ENCODE measurements at regions not wholly inside any gene's neighbourhood (a gene's known extent, or its start where the extent isn't known, plus 50 kb on each side); places are given as distances from the start of the nearest gene placed in this dataset.

DNA sequence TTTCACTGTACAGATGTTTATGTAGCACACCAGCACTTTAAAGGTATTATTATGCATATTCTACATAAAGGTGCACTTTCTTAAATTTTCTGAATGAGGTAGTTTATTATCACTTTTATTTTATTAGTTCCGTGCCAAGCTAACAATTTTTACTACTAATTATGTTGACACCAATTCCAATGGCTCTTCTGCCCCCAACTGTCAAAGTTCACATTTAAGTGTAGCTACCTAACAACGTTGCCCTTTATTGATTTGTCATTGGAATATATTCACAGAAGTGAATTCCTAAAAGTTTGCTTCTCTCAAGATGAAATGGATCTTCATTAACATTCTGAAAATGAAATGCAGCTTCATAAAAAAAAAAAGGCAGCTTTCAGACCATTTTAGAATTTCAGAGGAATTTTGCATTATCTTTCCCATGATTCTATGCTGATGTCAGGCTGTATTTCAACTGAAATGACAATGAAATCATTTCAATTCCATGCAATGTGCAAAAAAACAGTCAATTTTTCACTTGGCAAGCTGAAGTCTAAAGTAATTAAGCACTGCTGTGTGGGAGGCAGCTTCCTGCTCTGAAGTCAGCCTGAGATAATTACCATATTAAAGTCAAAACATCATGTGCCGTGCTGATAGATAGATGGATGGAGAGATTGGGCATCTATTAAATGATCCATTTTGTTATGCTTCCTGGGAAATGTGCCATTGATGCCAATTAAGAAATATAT lies 229.2 kb downstream of the TTLL7 start:
- DNase-seq, result no peak

DNA sequence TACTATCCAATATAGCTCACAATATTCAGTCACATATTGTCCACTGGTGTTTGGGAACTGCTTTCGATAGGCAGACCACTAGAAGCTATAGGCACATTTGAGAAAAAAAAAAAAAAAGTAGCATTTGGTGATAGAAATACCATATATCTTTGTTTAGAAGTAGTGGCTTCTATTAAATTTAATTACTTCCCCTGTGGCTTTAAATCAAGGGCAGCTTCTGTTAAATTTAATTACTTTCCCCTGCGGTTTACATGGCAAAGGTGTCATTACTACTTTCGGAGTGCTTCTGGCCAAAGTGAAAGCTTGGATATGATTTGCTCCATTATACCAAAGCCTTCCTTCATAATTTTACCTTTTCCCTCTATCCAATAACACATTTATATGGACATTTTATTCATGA lies 229.9 kb downstream of the TTLL7 start:
- no peak for DNase-seq

GRCh38 chr1:83766241-83766691 lies 232.7 kb downstream of the TTLL7 start:
- DNase-seq, result no peak

DNA sequence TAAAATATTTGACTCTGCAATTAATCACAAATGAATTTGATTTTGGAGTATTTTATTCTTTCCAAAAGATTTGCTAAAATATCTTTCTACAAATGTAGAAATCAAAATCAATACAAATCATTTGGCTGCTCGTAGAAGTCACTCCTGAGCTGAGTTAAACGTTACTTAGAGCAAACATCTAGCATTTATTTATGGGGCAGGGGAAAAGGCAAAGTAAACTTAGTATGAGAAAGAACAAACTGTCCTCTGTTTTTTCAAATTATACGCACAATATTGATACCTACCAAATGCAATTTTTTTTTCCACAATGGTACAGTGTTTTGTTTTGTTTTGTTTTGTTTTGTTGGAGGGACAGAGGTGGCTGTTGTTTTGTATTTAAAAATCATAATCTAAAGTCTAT lies 233.8 kb downstream of the TTLL7 start:
- no peak for DNase-seq

DNA sequence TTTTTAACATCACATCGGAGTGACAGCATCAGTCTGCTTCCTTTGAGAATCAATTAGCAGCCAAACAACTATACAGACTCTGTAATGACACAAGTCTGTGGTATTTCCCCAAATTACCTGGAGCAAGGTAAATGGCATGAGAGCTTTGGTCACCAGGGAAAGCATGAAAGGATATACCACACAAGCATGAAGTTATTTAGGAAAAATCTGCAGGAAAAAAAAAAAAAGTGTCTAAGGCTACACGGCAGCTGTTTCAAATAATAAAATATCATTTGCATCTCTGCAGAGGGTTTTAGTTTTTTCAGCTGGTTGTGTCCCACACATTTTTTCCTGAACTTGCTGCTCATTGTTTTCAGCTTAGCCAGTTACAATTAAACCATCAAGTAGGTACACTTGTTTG lies 234.7 kb downstream of the TTLL7 start:
- no peak for DNase-seq

DNA sequence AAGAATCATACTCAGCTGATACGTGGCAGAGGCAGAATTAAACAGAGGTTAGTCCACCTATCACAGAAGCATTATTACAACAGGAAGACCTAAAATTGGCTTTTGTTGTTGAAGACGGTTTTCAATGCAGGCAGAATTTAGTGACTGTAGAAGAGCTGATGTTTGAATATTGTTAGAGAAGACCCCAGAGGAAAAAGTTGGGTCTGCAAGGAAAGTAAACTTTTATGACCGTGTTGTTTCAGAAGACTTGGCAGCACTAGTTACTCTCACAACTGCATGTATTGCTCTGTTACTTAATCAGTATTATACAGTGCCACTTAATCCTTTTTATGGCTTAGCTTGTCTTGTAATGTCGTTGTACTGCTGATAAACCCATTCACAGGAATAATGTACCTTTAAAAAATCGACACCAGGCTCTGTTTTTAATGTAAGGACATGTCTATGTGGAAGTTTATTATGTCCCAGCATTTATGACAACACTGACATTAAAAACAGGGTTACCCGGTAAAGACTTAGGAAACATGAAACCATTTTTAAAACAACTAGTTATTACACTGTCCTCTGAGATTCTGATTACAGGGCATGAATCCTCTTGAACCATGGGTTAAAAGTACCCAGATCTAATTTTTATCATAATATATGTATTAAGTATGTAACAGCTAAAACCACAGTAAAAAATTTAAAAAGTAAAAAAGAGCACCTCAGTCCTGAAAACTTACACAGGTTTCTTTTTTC lies 235.4 kb downstream of the TTLL7 start:
- DNase-seq, result no peak

- no peak for DNase-seq
Measured at GRCh38 chr1:83762416-83762815, 236.5 kb downstream of the TTLL7 start.

GRCh38 chr1:83762039-83762365 lies 236.9 kb downstream of the TTLL7 start:
- DNase-seq, result no peak

DNA sequence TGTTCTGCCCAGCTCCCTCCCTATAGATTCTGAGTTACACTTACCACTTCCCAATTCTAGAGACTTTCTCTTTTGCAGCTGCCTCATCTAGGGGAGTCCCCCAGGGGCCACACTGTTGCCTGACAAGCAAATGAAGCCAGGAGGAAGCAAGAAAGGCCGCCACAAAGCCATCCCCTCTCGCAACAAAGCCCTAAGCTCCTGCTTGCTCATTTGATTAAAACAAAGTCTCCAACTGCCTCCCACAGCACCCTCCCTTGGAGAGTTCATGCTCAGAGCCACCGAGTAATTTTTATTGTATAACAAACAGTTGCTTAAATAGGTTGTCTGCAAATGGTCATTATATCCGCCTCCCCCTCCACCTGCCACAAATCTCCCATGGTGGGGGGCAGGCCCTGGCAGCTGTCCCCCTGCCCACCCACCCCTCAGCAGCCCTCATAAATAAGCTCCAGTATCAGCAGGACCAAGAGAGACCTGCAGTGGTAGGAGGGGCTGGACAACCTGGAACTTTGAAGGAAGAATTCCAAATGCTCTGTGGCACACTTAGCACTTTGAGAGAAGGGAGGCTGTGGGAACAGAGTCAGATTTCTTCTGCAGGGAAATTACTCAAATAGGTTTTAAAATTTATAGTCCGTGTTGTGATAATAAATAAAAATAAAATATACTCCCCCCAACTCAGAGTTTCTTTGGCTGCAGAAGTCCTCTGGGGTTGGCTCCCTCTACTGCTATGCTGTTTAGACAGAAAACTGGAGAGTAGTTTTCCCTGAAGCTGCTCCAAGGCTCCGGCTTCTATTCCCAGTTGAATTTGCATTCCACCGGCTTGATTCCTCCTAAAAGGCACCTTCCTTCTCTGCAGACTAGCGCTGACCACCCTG lies 237.5 kb downstream of the TTLL7 start:
- no peak for DNase-seq

- no peak for DNase-seq
Measured at GRCh38 chr1:83760226-83761021, 238.5 kb downstream of the TTLL7 start.

GRCh38 chr1:83756984-83757717 lies 241.8 kb downstream of the TTLL7 start:
- no peak for DNase-seq

GRCh38 chr1:83751602-83752001 lies 247.3 kb downstream of the TTLL7 start:
- DNase-seq, result no peak

- DNase-seq, result no peak
Measured at GRCh38 chr1:83750201-83750600, 248.7 kb downstream of the TTLL7 start.

GRCh38 chr1:83747853-83748482 lies 251.0 kb downstream of the TTLL7 start:
- no peak for DNase-seq

- no peak for DNase-seq
Measured at GRCh38 chr1:83746234-83746633, 252.7 kb downstream of the TTLL7 start.

- no peak for DNase-seq
Measured at GRCh38 chr1:83742446-83742845, 256.5 kb downstream of the TTLL7 start.

DNA sequence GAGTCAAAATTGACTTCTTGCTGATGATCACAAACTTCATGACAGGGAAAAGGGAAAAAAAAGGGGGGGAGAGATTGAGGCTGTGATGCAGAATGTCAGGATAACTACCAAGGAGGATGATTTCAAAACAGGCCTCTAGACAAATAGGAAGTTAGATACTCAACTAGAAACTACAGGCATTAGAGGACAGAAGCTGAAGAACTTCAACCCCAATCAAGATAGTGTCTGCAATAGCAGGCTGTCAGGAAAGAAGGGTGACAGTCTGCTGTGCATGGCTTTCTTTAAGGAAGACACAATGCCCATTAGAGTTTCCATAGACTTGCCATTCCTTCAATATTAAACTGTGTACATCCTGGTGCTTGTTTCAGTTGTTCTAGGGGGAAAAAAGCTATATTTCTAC lies 257.2 kb downstream of the TTLL7 start:
- DNase-seq, result no peak

DNA sequence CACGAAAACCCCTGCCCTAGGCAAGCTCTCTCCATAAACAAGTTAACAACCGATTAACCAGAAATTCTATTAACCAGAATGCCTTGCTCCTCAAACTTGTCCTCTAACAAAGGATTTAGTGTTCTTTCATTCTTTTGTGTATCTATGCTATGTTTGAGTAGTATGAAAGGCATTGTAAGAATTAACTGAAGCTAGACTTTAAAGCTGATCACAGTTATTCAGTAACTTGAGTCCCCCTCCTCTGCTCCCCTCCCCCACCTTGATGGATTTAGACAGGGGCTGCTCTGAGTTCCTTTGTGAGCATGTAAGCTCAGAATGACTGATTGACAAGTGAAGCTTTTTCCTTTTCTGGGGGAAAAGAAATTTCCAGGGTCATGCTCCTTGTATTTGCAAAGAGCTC lies 257.6 kb downstream of the TTLL7 start:
- DNase-seq, result no peak

GRCh38 chr1:83735526-83735925 lies 263.4 kb downstream of the TTLL7 start:
- DNase-seq, result no peak

DNA sequence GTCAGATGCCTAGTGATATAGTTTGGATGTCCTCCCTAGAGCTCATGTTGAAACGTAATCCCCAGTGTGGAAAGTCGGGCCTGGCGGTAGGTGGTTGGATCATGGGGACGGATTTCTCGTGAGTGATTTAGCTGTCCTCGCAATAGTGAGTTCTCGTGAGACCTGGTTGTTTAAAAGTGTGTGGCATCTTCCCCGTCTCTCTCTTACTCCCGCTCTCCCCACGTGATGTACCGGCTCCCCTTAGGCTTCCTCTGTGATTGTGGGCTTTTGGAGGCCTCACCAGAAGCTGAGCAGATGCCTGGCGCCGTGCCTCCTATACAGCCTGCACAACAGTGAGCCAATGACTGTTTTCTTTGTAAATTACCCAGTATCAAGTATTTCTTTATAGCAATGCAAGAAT lies 264.5 kb downstream of the TTLL7 start:
- DNase-seq, result no peak

DNA sequence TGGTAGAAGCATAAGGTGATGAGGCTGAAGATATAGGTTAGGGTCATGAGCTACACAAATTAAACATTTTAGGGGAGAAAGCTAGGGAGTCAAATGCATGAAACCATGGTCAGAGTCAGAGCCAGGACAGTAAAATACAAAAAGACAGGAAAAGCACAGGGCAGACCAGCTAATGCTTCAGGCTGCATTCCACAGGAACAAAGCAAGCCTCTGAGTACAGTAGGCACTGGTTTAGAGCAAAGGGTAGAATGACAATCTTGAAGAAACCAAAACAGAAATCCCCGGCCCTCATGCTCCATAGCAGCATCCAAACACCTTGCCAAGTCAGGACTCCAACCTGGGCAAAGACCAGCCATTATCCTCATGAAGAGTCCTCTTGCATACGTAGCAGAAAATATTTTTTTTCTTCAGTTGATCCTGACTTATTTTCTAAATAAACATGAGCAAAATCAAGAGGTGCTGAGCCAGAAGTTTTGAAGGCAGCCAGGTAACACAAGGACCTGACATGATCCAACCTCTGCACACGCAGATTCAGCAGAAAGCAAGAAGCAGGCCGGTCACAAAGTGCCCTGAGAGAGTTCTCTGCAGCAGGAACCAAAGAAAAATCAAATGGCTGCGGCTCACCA lies 273.1 kb downstream of the TTLL7 start:
- no peak for DNase-seq
